ENCODE measurements at regions not wholly inside any gene's neighbourhood (a gene's known extent, or its start where the extent isn't known, plus 50 kb on each side); places are given as distances from the start of the nearest gene placed in this dataset.

DNA sequence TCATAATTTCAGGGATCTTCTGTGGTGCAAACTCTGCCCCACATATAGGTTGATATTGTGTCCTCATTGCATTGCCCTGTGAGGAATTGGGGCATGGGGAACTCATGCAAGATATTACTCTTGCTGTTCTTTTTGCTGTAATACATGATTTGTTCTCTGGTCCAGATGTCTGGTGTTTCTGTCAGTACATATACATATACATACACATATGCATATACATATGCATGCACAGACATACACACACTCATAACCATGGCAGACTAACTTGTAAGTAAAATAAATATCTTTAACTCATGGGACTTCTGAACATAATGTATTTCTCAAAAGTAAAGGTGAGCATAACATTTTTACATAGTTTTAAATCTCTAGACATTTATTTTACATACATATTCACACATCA lies 438.3 kb downstream of the CD109 start:
- no peak overlapping the region for H3K27ac ChIP-seq (ENCODE audit: low read depth, low read length)
- H3K9me3 ChIP-seq (ENCODE audit: insufficient read depth, low read depth, low read length), result no peaks in the 10 kb centered on the region
- no peak overlapping the region for H2BK12ac ChIP-seq (ENCODE audit: low read length)
- H3K4ac ChIP-seq (ENCODE audit: low read depth, low read length), result no peak overlapping the region
- H4K12ac ChIP-seq (ENCODE audit: low read depth, low read length), result no peak overlapping the region
- H3K79me1 ChIP-seq (ENCODE audit: low read length), result no peaks in the 10 kb centered on the region
- no peaks in the 10 kb centered on the region for H3K79me2 ChIP-seq (ENCODE audit: control insufficient read depth, insufficient read depth, low read length, poor library complexity)
- H3K14ac ChIP-seq (ENCODE audit: low read length), result no peak overlapping the region
- no peak overlapping the region for H3K9ac ChIP-seq (ENCODE audit: low read length)
- H3K4me2 ChIP-seq (ENCODE audit: low read length), result no peak overlapping the region
- H3K27me3 ChIP-seq (ENCODE audit: insufficient read depth, low read length), result no peaks in the 10 kb centered on the region
- H2BK5ac ChIP-seq (ENCODE audit: low read depth, low read length, poor library complexity), result no peak overlapping the region
- H3K4me1 ChIP-seq (ENCODE audit: control insufficient read depth in 1 of 2, insufficient read depth in 2 of 2, low read length in 2 of 2), result no peaks in the 10 kb centered on the region
- H4K8ac ChIP-seq (ENCODE audit: low read depth, low read length), result no peak overlapping the region
- no peak overlapping the region for H3K18ac ChIP-seq (ENCODE audit: low read length)
- H2BK120ac ChIP-seq (ENCODE audit: insufficient read depth, low read length, poor library complexity), result no peak overlapping the region
- no peaks in the 10 kb centered on the region for H3K36me3 ChIP-seq (ENCODE audit: control insufficient read depth in 1 of 2, insufficient read depth in 2 of 2, low read length in 2 of 2)
- no peak for DNase-seq
- H4K91ac ChIP-seq (ENCODE audit: low read depth, low read length), result no peak overlapping the region
- H2AFZ ChIP-seq (ENCODE audit: insufficient read depth, low read length, poor library complexity), result no peak overlapping the region
- no peak overlapping the region for H2AK5ac ChIP-seq (ENCODE audit: low read length)
- no peak overlapping the region for H3K23ac ChIP-seq (ENCODE audit: low read length)
- H3K4me3 ChIP-seq (ENCODE audit: low read depth, low read length), result no peak overlapping the region

DNA sequence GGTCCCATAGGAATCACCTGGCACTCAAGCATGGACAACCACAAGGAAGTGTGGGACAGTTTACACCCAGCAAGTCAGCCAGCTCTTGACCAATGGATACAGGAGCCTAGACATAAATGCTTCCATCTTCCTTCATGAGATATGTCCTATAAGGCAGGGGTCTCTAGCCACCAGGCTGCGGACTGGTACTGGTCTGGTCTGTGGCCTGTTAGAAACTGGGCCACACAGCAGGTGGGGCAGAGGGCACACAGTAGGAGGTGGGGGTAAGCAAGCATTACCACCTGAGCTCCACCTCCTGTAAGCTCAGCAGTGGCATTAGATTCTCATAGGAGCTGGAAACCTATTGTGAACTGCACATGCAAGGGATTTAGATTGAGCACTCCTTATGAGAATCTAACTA lies 437.1 kb downstream of the CD109 start:
- Histone ChIP-seq H3K14ac (ENCODE audit: low read length) (no peak overlapping the region), H2BK5ac (ENCODE audit: low read depth, low read length, poor library complexity) (no peak overlapping the region), H3K27ac (ENCODE audit: low read depth, low read length) (no peak overlapping the region), H3K79me1 (ENCODE audit: low read length) (no peaks in the 10 kb centered on the region), H3K18ac (ENCODE audit: low read length) (no peak overlapping the region), H3K4me2 (ENCODE audit: low read length) (no peak overlapping the region), H4K8ac (ENCODE audit: low read depth, low read length) (no peak overlapping the region), H3K27me3 (ENCODE audit: insufficient read depth, low read length) (no peaks in the 10 kb centered on the region), H2BK12ac (ENCODE audit: low read length) (no peak overlapping the region), H3K4me3 (ENCODE audit: low read depth, low read length) (no peak overlapping the region), H4K91ac (ENCODE audit: low read depth, low read length) (no peak overlapping the region), H2AFZ (ENCODE audit: insufficient read depth, low read length, poor library complexity) (no peak overlapping the region), H3K9me3 (ENCODE audit: insufficient read depth, low read depth, low read length) (no peaks in the 10 kb centered on the region), H3K4ac (ENCODE audit: low read depth, low read length) (no peak overlapping the region), H3K79me2 (ENCODE audit: control insufficient read depth, insufficient read depth, low read length, poor library complexity) (no peaks in the 10 kb centered on the region), H3K36me3 (ENCODE audit: control insufficient read depth in 1 of 2, insufficient read depth in 2 of 2, low read length in 2 of 2) (no peaks in the 10 kb centered on the region), H3K9ac (ENCODE audit: low read length) (no peak overlapping the region), H3K23ac (ENCODE audit: low read length) (no peak overlapping the region), H2BK120ac (ENCODE audit: insufficient read depth, low read length, poor library complexity) (no peak overlapping the region), H4K12ac (ENCODE audit: low read depth, low read length) (no peak overlapping the region), H2AK5ac (ENCODE audit: low read length) (no peak overlapping the region), H3K4me1 (ENCODE audit: control insufficient read depth in 1 of 2, insufficient read depth in 2 of 2, low read length in 2 of 2) (no peaks in the 10 kb centered on the region)
- no peak for DNase-seq
- no CpG with 5 or more reads among the region's 1 CpG for WGBS (ENCODE audit: extremely low coverage, insufficient coverage, insufficient read length)

DNA sequence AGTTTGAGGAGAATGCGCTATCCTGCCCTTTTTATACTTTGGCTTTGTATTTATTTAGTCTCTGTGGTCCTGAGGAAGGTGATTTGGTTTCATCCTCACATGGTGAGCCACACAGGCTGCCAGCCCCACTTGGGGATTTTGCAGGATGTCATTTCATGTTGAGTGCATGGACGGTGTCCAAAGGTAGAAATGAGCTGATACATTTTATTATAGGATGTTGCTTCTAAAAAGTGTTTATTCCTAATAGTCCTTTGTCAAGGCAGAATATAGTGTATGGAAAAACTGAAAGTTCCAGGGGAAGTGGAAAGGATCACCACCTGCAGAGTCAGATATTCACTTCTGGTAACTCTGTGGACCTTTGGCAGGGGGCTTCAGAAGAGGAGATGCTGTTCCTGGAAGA lies 434.6 kb downstream of the CD109 start:
- H3K18ac ChIP-seq (ENCODE audit: low read length), result no peak overlapping the region
- no peak overlapping the region for H2BK120ac ChIP-seq (ENCODE audit: insufficient read depth, low read length, poor library complexity)
- H3K27me3 ChIP-seq (ENCODE audit: insufficient read depth, low read length), result no peaks in the 10 kb centered on the region
- WGBS (ENCODE audit: extremely low coverage, insufficient coverage, insufficient read length), result no CpG with 5 or more reads among the region's 2 CpGs
- H4K12ac ChIP-seq (ENCODE audit: low read depth, low read length), result no peak overlapping the region
- H3K36me3 ChIP-seq (ENCODE audit: control insufficient read depth in 1 of 2, insufficient read depth in 2 of 2, low read length in 2 of 2), result no peaks in the 10 kb centered on the region
- H2AFZ ChIP-seq (ENCODE audit: insufficient read depth, low read length, poor library complexity), result no peak overlapping the region
- H3K4ac ChIP-seq (ENCODE audit: low read depth, low read length), result no peak overlapping the region
- no peak overlapping the region for H3K27ac ChIP-seq (ENCODE audit: low read depth, low read length)
- H2BK12ac ChIP-seq (ENCODE audit: low read length), result no peak overlapping the region
- no peak overlapping the region for H3K4me2 ChIP-seq (ENCODE audit: low read length)
- H3K23ac ChIP-seq (ENCODE audit: low read length), result no peak overlapping the region
- no peak overlapping the region for H3K4me3 ChIP-seq (ENCODE audit: low read depth, low read length)
- no peaks in the 10 kb centered on the region for H3K4me1 ChIP-seq (ENCODE audit: control insufficient read depth in 1 of 2, insufficient read depth in 2 of 2, low read length in 2 of 2)
- no peaks in the 10 kb centered on the region for H3K79me2 ChIP-seq (ENCODE audit: control insufficient read depth, insufficient read depth, low read length, poor library complexity)
- no peaks in the 10 kb centered on the region for H3K79me1 ChIP-seq (ENCODE audit: low read length)
- H3K9me3 ChIP-seq (ENCODE audit: insufficient read depth, low read depth, low read length), result no peaks in the 10 kb centered on the region
- DNase-seq, result no peak
- no peak overlapping the region for H2BK5ac ChIP-seq (ENCODE audit: low read depth, low read length, poor library complexity)
- H4K8ac ChIP-seq (ENCODE audit: low read depth, low read length), result no peak overlapping the region
- no peak overlapping the region for H2AK5ac ChIP-seq (ENCODE audit: low read length)
- H4K91ac ChIP-seq (ENCODE audit: low read depth, low read length), result no peak overlapping the region
- no peak overlapping the region for H3K14ac ChIP-seq (ENCODE audit: low read length)
- no peak overlapping the region for H3K9ac ChIP-seq (ENCODE audit: low read length)

DNA sequence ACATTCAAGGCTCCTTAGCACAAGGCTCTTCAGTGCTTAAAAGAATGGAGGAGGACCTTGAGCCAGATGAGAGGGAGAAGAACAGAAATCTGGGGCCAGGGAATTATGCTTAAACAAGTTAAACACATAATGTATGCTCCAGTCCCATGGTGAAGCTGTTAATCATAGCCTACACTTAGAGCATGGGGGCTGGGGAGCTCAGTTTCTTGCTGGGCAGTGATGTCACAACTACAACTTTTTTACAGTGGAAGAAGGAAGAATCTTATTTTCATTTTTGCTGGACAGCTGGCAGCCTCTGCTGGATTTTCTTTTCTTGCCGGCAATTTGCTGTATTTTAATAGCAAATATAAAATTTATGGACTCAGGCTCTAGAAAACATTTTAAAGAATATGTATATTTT lies 432.5 kb downstream of the CD109 start:
- Histone ChIP-seq H3K9me3 (ENCODE audit: insufficient read depth, low read depth, low read length) (no peaks in the 10 kb centered on the region), H3K18ac (ENCODE audit: low read length) (no peak overlapping the region), H2AK5ac (ENCODE audit: low read length) (no peak overlapping the region), H3K27ac (ENCODE audit: low read depth, low read length) (no peak overlapping the region), H4K8ac (ENCODE audit: low read depth, low read length) (no peak overlapping the region), H3K4me2 (ENCODE audit: low read length) (no peak overlapping the region), H3K14ac (ENCODE audit: low read length) (no peak overlapping the region), H4K12ac (ENCODE audit: low read depth, low read length) (no peak overlapping the region), H4K91ac (ENCODE audit: low read depth, low read length) (no peak overlapping the region), H3K36me3 (ENCODE audit: control insufficient read depth in 1 of 2, insufficient read depth in 2 of 2, low read length in 2 of 2) (no peaks in the 10 kb centered on the region), H3K79me2 (ENCODE audit: control insufficient read depth, insufficient read depth, low read length, poor library complexity) (no peaks in the 10 kb centered on the region), H3K23ac (ENCODE audit: low read length) (peak overlapping the region; percentile 3), H2BK12ac (ENCODE audit: low read length) (no peak overlapping the region), H3K27me3 (ENCODE audit: insufficient read depth, low read length) (no peaks in the 10 kb centered on the region), H3K79me1 (ENCODE audit: low read length) (no peaks in the 10 kb centered on the region), H3K9ac (ENCODE audit: low read length) (no peak overlapping the region), H3K4me3 (ENCODE audit: low read depth, low read length) (no peak overlapping the region), H2BK5ac (ENCODE audit: low read depth, low read length, poor library complexity) (no peak overlapping the region), H3K4ac (ENCODE audit: low read depth, low read length) (no peak overlapping the region), H2BK120ac (ENCODE audit: insufficient read depth, low read length, poor library complexity) (no peak overlapping the region), H2AFZ (ENCODE audit: insufficient read depth, low read length, poor library complexity) (no peak overlapping the region), H3K4me1 (ENCODE audit: control insufficient read depth in 1 of 2, insufficient read depth in 2 of 2, low read length in 2 of 2) (no peaks in the 10 kb centered on the region)
- no peak for DNase-seq
- WGBS (ENCODE audit: extremely low coverage, insufficient coverage, insufficient read length), result no CpG with 5 or more reads among the region's 1 CpG

DNA sequence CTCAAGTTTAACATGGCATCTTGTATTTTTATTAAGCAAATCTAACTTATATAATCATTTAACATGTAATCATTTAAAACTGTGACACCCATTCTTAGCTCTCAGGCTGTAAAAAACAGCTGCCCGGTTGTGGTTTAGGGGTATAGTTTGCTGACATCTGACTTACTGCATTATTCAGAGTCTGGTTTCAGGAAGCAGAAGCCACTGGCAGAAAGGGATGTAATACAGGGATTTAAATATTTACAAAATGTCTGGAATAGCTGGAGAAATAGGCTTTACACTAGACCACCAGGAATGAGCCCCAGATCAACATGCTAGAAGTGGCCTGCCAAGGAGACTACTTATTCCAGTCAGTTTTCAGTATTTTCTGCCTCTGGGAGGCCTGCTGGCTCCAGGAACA lies 421.1 kb downstream of the CD109 start:
- Histone ChIP-seq H2AK5ac (ENCODE audit: low read length) (no peak overlapping the region), H3K4me3 (ENCODE audit: low read depth, low read length) (no peak overlapping the region), H3K79me2 (ENCODE audit: control insufficient read depth, insufficient read depth, low read length, poor library complexity) (no peaks in the 10 kb centered on the region), H3K79me1 (ENCODE audit: low read length) (no peaks in the 10 kb centered on the region), H4K12ac (ENCODE audit: low read depth, low read length) (no peak overlapping the region), H4K91ac (ENCODE audit: low read depth, low read length) (no peak overlapping the region), H2BK12ac (ENCODE audit: low read length) (no peak overlapping the region), H3K4ac (ENCODE audit: low read depth, low read length) (no peak overlapping the region), H3K9me3 (ENCODE audit: insufficient read depth, low read depth, low read length) (no peaks in the 10 kb centered on the region), H3K18ac (ENCODE audit: low read length) (no peak overlapping the region), H3K27me3 (ENCODE audit: insufficient read depth, low read length) (no peaks in the 10 kb centered on the region), H3K4me1 (ENCODE audit: control insufficient read depth in 1 of 2, insufficient read depth in 2 of 2, low read length in 2 of 2) (no peaks in the 10 kb centered on the region), H3K36me3 (ENCODE audit: control insufficient read depth in 1 of 2, insufficient read depth in 2 of 2, low read length in 2 of 2) (no peaks in the 10 kb centered on the region), H2BK120ac (ENCODE audit: insufficient read depth, low read length, poor library complexity) (no peak overlapping the region), H4K8ac (ENCODE audit: low read depth, low read length) (no peak overlapping the region), H3K9ac (ENCODE audit: low read length) (no peak overlapping the region), H3K14ac (ENCODE audit: low read length) (no peak overlapping the region), H2BK5ac (ENCODE audit: low read depth, low read length, poor library complexity) (no peak overlapping the region), H2AFZ (ENCODE audit: insufficient read depth, low read length, poor library complexity) (no peak overlapping the region), H3K23ac (ENCODE audit: low read length) (no peak overlapping the region), H3K27ac (ENCODE audit: low read depth, low read length) (no peak overlapping the region), H3K4me2 (ENCODE audit: low read length) (no peak overlapping the region)
- WGBS (ENCODE audit: extremely low coverage, insufficient coverage, insufficient read length), result no CpG with 5 or more reads among the region's 1 CpG
- DNase-seq, result no peak
